ENCODE measurements at regions not wholly inside any gene's neighbourhood (a gene's known extent, or its start where the extent isn't known, plus 50 kb on each side); places are given as distances from the start of the nearest gene placed in this dataset.
"Not testable (repeated sequence)": the region's sequence is repeated elsewhere in the genome, so short reads cannot be mapped to it uniquely, and the experiment has no call there.

DNA sequence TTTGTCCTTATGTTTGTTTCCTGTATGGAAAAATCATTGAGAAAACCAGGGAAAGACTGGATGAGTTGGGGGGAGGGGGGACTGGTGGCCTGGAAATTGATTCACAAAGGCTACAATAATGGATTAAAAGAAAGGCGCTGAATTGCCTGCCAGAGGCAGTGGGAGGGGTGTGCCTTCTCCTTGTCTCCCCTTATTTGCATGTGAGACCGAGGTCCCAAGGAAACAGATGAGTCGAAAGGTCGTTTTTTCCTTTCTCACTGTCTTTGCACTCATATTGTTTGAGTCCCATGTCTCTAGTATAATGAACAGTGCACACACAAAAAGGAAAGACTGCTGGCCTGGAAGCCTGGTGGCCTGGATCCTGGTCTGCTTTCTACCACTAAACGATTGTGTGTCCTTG lies 86.6 kb upstream of the ZDHHC15 start (continued):
- no peak for TF ChIP-seq CEBPB (IDR thresholded peaks at IDR 0.05; ENCODE audit: low read depth)
- TF ChIP-seq, protein P1, sequence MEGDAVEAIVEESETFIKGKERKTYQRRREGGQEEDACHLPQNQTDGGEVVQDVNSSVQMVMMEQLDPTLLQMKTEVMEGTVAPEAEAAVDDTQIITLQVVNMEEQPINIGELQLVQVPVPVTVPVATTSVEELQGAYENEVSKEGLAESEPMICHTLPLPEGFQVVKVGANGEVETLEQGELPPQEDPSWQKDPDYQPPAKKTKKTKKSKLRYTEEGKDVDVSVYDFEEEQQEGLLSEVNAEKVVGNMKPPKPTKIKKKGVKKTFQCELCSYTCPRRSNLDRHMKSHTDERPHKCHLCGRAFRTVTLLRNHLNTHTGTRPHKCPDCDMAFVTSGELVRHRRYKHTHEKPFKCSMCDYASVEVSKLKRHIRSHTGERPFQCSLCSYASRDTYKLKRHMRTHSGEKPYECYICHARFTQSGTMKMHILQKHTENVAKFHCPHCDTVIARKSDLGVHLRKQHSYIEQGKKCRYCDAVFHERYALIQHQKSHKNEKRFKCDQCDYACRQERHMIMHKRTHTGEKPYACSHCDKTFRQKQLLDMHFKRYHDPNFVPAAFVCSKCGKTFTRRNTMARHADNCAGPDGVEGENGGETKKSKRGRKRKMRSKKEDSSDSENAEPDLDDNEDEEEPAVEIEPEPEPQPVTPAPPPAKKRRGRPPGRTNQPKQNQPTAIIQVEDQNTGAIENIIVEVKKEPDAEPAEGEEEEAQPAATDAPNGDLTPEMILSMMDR (IDR thresholded peaks at IDR 0.05 in 2 of 3, conservative IDR thresholded peaks at IDR 0.05 in 1 of 3; ENCODE audit: borderline replicate concordance in 1 of 3, insufficient read depth in 1 of 3, low read depth in 2 of 3, low read length in 2 of 3), result no peak

DNA sequence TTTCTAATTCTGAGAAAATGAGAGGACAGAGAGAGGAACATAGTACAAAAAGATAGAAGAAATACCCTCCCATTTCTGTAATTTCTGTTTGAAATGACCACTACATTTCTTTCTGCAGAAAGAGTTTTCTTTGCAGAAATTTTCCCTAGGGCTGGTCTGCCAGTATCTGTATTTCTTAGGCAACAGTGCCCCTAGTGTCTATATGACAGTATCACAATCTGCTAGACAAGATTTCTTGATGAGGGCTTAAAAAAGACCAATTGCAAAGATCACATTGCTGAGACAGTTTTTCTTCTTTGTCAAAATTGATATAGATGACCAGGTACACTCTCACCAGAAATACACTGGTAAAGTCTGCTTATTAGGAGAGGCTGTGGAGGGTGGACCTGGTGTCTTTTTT lies 81.0 kb upstream of the ZDHHC15 start:
- ATAC-seq (no peak), DNase-seq (ENCODE audit: low read depth, low spot score) (no peak)
- CTCF ChIA-PET, result no interaction called here

DNA sequence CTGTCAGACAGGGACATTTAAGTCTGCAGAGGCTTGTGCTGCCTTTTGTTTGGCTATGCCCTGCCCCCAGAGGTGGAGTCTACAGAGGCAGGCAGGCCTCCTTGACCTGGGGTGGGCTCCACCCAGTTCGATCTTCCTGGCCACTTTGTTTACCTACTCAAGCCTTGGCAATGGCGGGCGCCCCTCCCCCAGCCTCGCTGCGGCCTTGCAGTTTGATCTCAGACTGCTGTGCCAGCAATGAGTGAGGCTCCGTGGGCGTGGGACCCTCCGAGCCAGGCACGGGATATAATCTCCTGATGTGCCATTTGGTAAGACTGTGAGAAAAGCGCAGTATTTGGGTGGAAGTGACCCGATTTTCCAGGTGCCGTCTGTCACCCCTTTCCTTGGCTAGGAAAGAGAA lies 79.2 kb upstream of the ZDHHC15 start:
- ATAC-seq; H3K27me3 ChIP-seq (ENCODE audit: insufficient read depth, low read length): not testable (repeated sequence)

More for the DNA sequence above, 81.0 kb upstream of the ZDHHC15 start:
- Histone ChIP-seq H3K27ac (ENCODE audit: low read depth, low read length) (no peak overlapping the region), H3K36me3 (ENCODE audit: control insufficient read depth in 1 of 2, insufficient read depth in 2 of 2, low read length in 2 of 2) (no peaks in the 10 kb centered on the region), H3K4me1 (ENCODE audit: control insufficient read depth in 1 of 2, insufficient read depth in 2 of 2, low read length in 2 of 2) (no peaks in the 10 kb centered on the region), H3K9me2 (ENCODE audit: insufficient read depth) (no peaks in the 10 kb centered on the region), H3K4me3 (replicated peaks in 1 of 2; ENCODE audit: low read depth in 1 of 2, low read length in 2 of 2) (no peak overlapping the region), H4K20me1 (ENCODE audit: insufficient read depth) (no peaks in the 10 kb centered on the region), H3K9me3 (ENCODE audit: control insufficient read depth in 1 of 2, insufficient read depth in 1 of 2, low read depth in 1 of 2, low read length in 2 of 2) (no peaks in the 10 kb centered on the region), H2AFZ (ENCODE audit: low read depth, low read length, poor library complexity, severe bottlenecking) (no peak overlapping the region), H3K9ac (ENCODE audit: low read length) (no peak overlapping the region), H3K27me3 (ENCODE audit: insufficient read depth, low read length) (no peaks in the 10 kb centered on the region), H3K4me2 (ENCODE audit: low read length) (no peak overlapping the region), H3K79me2 (ENCODE audit: insufficient read depth, low read length) (no peaks in the 10 kb centered on the region)
- TF ChIP-seq ELF1 (IDR thresholded peaks at IDR 0.05; ENCODE audit: borderline replicate concordance, low read depth) (no peak), ZFX (IDR thresholded peaks at IDR 0.05) (no peak), SP1 (IDR thresholded peaks at IDR 0.05; ENCODE audit: low read depth) (no peak), TCF7L2 (IDR thresholded peaks at IDR 0.05; ENCODE audit: borderline replicate concordance, extremely low read depth, insufficient read depth, insufficient read length) (no peak), SIN3A (IDR thresholded peaks at IDR 0.05; ENCODE audit: low read depth) (no peak), POLR2A (IDR thresholded peaks at IDR 0.05; ENCODE audit: borderline replicate concordance, extremely low read depth, insufficient read depth, insufficient read length) (no peak), EGR1 (IDR thresholded peaks at IDR 0.05; ENCODE audit: low read depth) (no peak), EZH2phosphoT487 (IDR thresholded peaks at IDR 0.05; ENCODE audit: borderline replicate concordance) (no peak), RAD21 (IDR thresholded peaks at IDR 0.05; ENCODE audit: low read depth) (peak; percentile 51)
- TF ChIP-seq, protein P1 (IDR thresholded peaks at IDR 0.05 in 2 of 3, conservative IDR thresholded peaks at IDR 0.05 in 1 of 3; ENCODE audit: borderline replicate concordance in 1 of 3, insufficient read depth in 1 of 3, low read depth in 2 of 3, low read length in 2 of 3), result peak in 2 of 3 experiments; percentile 17 to 51; a peak in 2 of 6 replicates
- intact Hi-C loops (cut with micrococcal nuclease), result loop anchor here (2.0 to 10.0 kb wide), 3 partner anchors 565 to 1219 kb away; no protein-coding TSS in a partner anchor
- ChIA-PET POLR2A (no interaction called here), RAD21 (ENCODE audit: low non-redundant PET in 1 of 2, low total read pairs in 2 of 2, uncharacterized antibody in 2 of 2, unreplicated experiment in 2 of 2) (no interaction called here)
- BruUV-seq (replicated peaks), result no TSS peak

More for the DNA sequence above, 79.2 kb upstream of the ZDHHC15 start:
- DNase-seq (ENCODE audit: low read depth, low spot score); H3K9ac ChIP-seq (ENCODE audit: low read length); H3K36me3 ChIP-seq (ENCODE audit: control insufficient read depth in 1 of 2, insufficient read depth in 2 of 2, low read length in 2 of 2); H3K27ac ChIP-seq (ENCODE audit: low read depth, low read length); CTCF ChIA-PET; H4K20me1 ChIP-seq (ENCODE audit: insufficient read depth); H3K9me2 ChIP-seq (ENCODE audit: insufficient read depth); BruUV-seq (replicated peaks); H3K79me2 ChIP-seq (ENCODE audit: insufficient read depth, low read length); RAD21 ChIA-PET (ENCODE audit: low non-redundant PET in 1 of 2, low total read pairs in 2 of 2, uncharacterized antibody in 2 of 2, unreplicated experiment in 2 of 2); H3K9me3 ChIP-seq (ENCODE audit: control insufficient read depth in 1 of 2, insufficient read depth in 1 of 2, low read depth in 1 of 2, low read length in 2 of 2); POLR2A ChIA-PET; H3K4me1 ChIP-seq (ENCODE audit: control insufficient read depth in 1 of 2, insufficient read depth in 2 of 2, low read length in 2 of 2); H3K4me3 ChIP-seq (replicated peaks in 1 of 2; ENCODE audit: low read depth in 1 of 2, low read length in 2 of 2); H2AFZ ChIP-seq (ENCODE audit: low read depth, low read length, poor library complexity, severe bottlenecking); H3K4me2 ChIP-seq (ENCODE audit: low read length): not testable (repeated sequence)
- intact Hi-C loops (cut with micrococcal nuclease), result loop anchor here (10.0 kb wide), 2 partner anchors 1047 to 1217 kb away; no protein-coding TSS in a partner anchor

Data from HCT116 (cell line).